Esophagus muscularis mucosa (tissue), 4 donors: ENCODE measurements at regions not wholly inside any gene's neighbourhood (a gene's known extent, or its start where the extent isn't known, plus 50 kb on each side); places are given as distances from the start of the nearest gene placed in this dataset.

ENCODE experiments used
- DNase-seq: peaks from one replicate; pipeline ENCODE4 v3.0.0-alpha.2; 2017; ENCODE audit errors: extremely low spot score
- H3K27ac ChIP-seq, 4 donors: fragments of 200-600 bp; sonication (generic); replicated peaks in 1 of 4; 1 replicate in 3 of 4; 2 replicates in 1 of 4; pipeline ENCODE4 v1.5.1; 2016 to 2019; ENCODE audit warnings: mild to moderate bottlenecking in 1 of 4
- H3K27me3 ChIP-seq, 4 donors: fragments of 200-600 bp; sonication (generic); one replicate each; pipeline versions ENCODE4 v1.5.1 to v1.6.0; 2016 to 2019
- H3K36me3 ChIP-seq, 4 donors: fragments of 200-600 bp; sonication (generic); one replicate each; pipeline ENCODE4 v1.5.1; 2016 to 2019
- H3K4me1 ChIP-seq, 4 donors: fragments of 200-600 bp; sonication (generic); one replicate each; pipeline ENCODE4 v1.5.1; 2016 to 2019
- H3K4me3 ChIP-seq, 4 donors: fragments of 200-600 bp; sonication (generic); 1 replicate in 2 of 4; 2 replicates in 2 of 4; pipeline ENCODE4 v1.5.1; 2016 to 2019; ENCODE audit warnings: mild to moderate bottlenecking in 4 of 4, moderate library complexity in 1 of 4
- H3K9me3 ChIP-seq, 4 donors: fragments of 200-600 bp; sonication (generic); 1 replicate in 3 of 4; 2 replicates in 1 of 4; pipeline ENCODE4 v1.5.1; 2016 to 2019
- EP300 ChIP-seq: sonication (generic); formaldehyde crosslinking; IDR thresholded peaks from one replicate; pipeline ENCODE4 v1.6.1; 2017; ENCODE audit warnings: antibody characterized with exemption
- POLR2A ChIP-seq: fragments of 450-650 bp; IDR thresholded peaks from one replicate; pipeline ENCODE4 v1.6.1; 2017; ENCODE audit warnings: antibody characterized with exemption, moderate library complexity, mild to moderate bottlenecking, low read depth
- POLR2AphosphoS5 ChIP-seq, 2 donors: sonication (generic); formaldehyde crosslinking; IDR thresholded peaks; one replicate each; pipeline ENCODE4 v1.6.1; 2017; ENCODE audit warnings: antibody characterized with exemption in 2 of 2
- WGBS: methylation state at CpG from one replicate; pipeline ENCODE4 v1.1.5; 2018; 5-methylcytosine and 5-hydroxymethylcytosine counted together
- intact Hi-C: fragments of 100-400 bp; cut with DNase I; formaldehyde crosslinking; loops from one replicate; pipeline ENCODE4 v1.15.1; 2023
- TF ChIP-seq, protein P1 (sequence below), 3 experiments: fragments of 200-600 bp in 2 of 3; fragments of 450-650 bp in 1 of 3; sonication (generic) in 2 of 3; IDR thresholded peaks; one replicate each; pipeline ENCODE4 v1.5.1; 2017 to 2019; ENCODE audit warnings: antibody characterized with exemption in 3 of 3, mild to moderate bottlenecking in 2 of 3, moderate library complexity in 1 of 3

DNA sequence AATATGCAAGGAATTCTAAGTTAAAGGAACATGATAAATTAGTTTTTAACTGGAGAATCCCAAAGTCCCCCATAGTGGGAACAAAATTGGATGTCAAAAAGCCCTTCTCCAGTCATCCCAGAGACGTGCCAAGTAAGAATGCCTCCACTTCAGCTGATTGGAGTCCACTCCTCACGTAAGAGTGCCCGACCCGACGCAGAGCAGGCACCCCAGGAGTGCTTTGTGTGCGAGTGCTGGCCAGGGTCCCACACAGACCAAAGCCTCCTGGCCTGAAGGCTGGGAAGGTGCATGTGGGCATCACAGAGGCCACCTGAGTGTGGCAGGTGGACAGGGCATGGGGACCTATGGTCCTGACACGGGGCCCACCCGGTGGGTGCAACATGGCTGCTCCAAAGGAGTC lies 183.5 kb downstream of the GLI2 start:
- H3K9me3 ChIP-seq, result no peaks in the 10 kb centered on the region
- H3K4me3 ChIP-seq, result no peak overlapping the region
- WGBS, result 93% methylated on average over 8 of the region's 8 CpGs
- H3K27ac ChIP-seq, result peak overlapping the region in 1 of 4 donors; percentile 55
- H3K36me3 ChIP-seq, result peaks cover 0 to 4% (median 0%) of the 10 kb centered on the region in 4 donors
- H3K4me1 ChIP-seq, result peaks cover 19 to 52% (median 43%) of the 10 kb centered on the region in 4 donors
- no peak for DNase-seq
- H3K27me3 ChIP-seq, result no peaks in the 10 kb centered on the region
- no peak for TF ChIP-seq POLR2AphosphoS5 (IDR thresholded peaks at IDR 0.05)
- TF ChIP-seq, protein P1, sequence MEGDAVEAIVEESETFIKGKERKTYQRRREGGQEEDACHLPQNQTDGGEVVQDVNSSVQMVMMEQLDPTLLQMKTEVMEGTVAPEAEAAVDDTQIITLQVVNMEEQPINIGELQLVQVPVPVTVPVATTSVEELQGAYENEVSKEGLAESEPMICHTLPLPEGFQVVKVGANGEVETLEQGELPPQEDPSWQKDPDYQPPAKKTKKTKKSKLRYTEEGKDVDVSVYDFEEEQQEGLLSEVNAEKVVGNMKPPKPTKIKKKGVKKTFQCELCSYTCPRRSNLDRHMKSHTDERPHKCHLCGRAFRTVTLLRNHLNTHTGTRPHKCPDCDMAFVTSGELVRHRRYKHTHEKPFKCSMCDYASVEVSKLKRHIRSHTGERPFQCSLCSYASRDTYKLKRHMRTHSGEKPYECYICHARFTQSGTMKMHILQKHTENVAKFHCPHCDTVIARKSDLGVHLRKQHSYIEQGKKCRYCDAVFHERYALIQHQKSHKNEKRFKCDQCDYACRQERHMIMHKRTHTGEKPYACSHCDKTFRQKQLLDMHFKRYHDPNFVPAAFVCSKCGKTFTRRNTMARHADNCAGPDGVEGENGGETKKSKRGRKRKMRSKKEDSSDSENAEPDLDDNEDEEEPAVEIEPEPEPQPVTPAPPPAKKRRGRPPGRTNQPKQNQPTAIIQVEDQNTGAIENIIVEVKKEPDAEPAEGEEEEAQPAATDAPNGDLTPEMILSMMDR (IDR thresholded peaks at IDR 0.05), result no peak
- no peak for TF ChIP-seq EP300
- no peak for TF ChIP-seq POLR2A
- intact Hi-C loops, result no loop called here

DNA sequence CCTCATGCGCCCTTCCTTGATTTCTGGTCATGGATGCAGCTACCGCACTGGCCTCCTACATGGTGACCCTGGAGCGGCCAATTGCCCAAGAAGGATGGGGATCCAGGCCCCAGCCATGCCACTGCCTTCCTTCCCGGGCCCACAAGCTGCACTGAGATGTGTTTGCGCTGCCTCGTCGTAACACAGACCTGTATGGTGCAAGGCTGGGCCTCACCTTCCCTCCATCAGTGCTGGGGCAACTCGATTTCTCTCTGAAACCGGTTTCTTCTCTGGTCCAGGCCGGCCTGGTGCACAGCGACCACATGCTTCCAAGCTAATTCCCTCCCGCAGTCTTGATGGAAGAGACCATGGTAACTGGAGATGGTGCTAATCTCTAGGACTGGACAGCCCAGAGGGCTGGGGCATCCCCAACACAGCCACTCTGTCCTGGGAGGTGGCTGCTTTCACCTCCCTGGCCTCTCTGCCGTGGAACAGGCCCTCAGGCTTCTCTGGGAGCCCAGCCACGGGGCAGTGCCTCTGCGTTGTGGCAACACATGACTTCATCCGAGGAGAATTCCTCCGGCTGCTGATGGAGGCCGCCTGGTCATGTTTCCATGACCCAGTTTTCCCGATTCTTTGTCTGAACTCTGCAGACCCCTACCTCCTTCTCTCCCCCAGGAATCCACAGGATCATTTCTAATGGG lies 184.2 kb downstream of the GLI2 start:
- Histone ChIP-seq H3K36me3 (peaks cover 0 to 4% (median 0%) of the 10 kb centered on the region in 4 donors), H3K27ac (peak overlapping the region; percentile 16 to 62 (median 51)), H3K4me1 (peaks cover 12 to 45% (median 36%) of the 10 kb centered on the region in 4 donors), H3K27me3 (no peaks in the 10 kb centered on the region), H3K9me3 (no peaks in the 10 kb centered on the region), H3K4me3 (no peak overlapping the region)
- 77% methylated on average over 19 of the region's 19 CpGs for WGBS
- TF ChIP-seq POLR2A (no peak), EP300 (no peak), POLR2AphosphoS5 (IDR thresholded peaks at IDR 0.05) (peak in 1 of 2 donors; percentile 42)
- TF ChIP-seq, protein P1 (IDR thresholded peaks at IDR 0.05), result no peak
- intact Hi-C loops, result no loop called here
- no peak for DNase-seq

DNA sequence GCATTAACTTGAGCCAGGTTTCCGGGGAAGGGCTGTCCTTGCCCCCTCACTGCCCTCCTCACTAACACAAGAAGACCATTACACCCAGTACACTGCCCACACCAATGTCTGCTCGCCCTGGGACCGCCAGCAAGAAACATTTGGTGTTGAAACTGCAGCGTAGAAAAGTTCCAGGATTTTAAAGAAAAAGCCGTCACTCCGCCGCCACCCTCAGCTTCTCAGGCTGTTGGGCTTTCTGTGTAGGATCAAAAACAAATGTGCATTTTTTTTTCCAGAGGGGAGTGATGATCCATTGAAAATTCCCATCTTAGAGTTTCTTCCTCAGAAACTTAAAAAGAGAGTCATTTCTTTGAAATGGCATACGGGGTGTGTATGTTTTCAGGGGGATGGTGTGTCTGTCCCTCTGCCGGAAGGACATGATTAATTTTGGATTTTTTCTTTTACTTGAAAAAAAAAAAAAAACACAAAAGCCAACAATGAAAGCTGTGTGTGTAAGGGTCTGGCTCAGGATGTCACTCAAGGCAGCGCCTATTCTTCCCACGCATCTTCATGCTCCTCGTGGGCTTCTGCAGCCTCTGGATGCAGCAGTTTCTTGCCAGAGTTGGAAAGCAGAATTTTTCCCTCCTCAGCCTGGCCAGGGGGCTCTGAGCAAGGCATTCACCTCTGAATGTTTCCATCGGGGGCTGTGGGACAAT lies 184.9 kb downstream of the GLI2 start:
- Histone ChIP-seq H3K9me3 (no peaks in the 10 kb centered on the region), H3K27ac (peak overlapping the region; percentile 16 to 62 (median 51)), H3K27me3 (no peaks in the 10 kb centered on the region), H3K4me3 (no peak overlapping the region), H3K36me3 (peaks cover 0 to 4% (median 0%) of the 10 kb centered on the region in 4 donors), H3K4me1 (peaks cover 5 to 38% (median 29%) of the 10 kb centered on the region in 4 donors)
- no peak for DNase-seq
- TF ChIP-seq, protein P1 (IDR thresholded peaks at IDR 0.05), result no peak
- TF ChIP-seq EP300 (no peak), POLR2AphosphoS5 (IDR thresholded peaks at IDR 0.05) (no peak), POLR2A (no peak)
- intact Hi-C loops, result no loop called here
- 76% methylated on average over 13 of the region's 13 CpGs for WGBS

DNA sequence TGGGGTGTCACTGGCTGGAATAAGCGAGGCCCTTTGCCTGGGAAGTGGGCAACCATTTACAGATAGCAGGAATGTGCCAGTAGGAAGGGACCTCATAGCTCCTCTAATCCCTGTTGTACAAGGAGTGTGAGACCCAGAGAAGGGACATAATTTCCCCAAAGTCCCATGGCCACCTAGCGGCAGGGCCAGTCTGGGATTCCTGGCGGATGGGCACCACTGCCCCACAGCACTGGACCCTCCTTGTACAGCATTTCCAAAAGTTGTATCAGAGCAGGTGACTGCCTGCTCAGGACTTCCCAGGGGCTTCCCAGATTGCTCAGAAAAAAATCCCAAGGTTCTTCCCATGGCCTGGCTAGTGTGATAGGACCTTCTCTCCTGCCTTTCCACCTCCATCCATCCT lies 185.8 kb downstream of the GLI2 start:
- peaks cover 4 to 29% (median 20%) of the 10 kb centered on the region in 4 donors for H3K4me1 ChIP-seq
- 100% methylated on average over 1 of the region's 3 CpGs for WGBS
- DNase-seq, result no peak
- H3K27ac ChIP-seq, result no peak overlapping the region
- no peaks in the 10 kb centered on the region for H3K9me3 ChIP-seq
- no peaks in the 10 kb centered on the region for H3K27me3 ChIP-seq
- H3K36me3 ChIP-seq, result peaks cover 0 to 4% (median 0%) of the 10 kb centered on the region in 4 donors
- intact Hi-C loops, result no loop called here
- H3K4me3 ChIP-seq, result no peak overlapping the region
- no peak for TF ChIP-seq POLR2A
- TF ChIP-seq POLR2AphosphoS5 (IDR thresholded peaks at IDR 0.05), result no peak
- TF ChIP-seq EP300, result no peak
- TF ChIP-seq, protein P1 (IDR thresholded peaks at IDR 0.05), result no peak
